Loucy (cell line): ENCODE measurements at regions not wholly inside any gene's neighbourhood (a gene's known extent, or its start where the extent isn't known, plus 50 kb on each side); places are given as distances from the start of the nearest gene placed in this dataset.

Experiments used
- EZH2phosphoT487 ChIP-seq: fragments of 200-600 bp; IDR thresholded peaks from 2 replicates; pipeline ENCODE4 v1.6.1; 2018; ENCODE audit warnings: antibody characterized with exemption, mild to moderate bottlenecking, moderate library complexity, borderline replicate concordance
- TF ChIP-seq, protein P1 (sequence below): fragments of 200-600 bp; sonication (generic); conservative IDR thresholded peaks from 2 replicates; pipeline ENCODE4 v1.5.1; 2014; ENCODE audit warnings: mild to moderate bottlenecking, antibody characterized with exemption, low read length

DNA sequence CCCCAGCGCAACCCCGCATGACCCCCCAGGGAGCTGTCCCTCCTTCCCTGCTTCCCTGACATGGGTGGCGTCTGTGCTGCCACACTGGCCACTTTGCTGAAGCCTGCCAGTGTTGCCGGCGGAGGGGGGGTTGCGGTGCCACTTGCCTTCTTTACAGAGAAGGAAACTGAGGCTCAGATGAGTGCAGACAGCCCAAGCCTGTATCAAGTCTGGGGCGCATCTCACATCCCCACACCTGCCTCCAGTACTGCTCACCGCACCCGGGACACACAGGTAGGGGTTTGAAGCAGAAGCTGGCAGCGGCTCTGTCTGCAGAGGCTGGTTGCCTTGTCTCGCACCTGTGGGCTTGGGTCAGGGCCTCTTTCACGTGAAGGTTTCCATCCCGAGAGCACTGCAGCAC lies 104.7 kb upstream of the RTL1 start:
- TF ChIP-seq, protein P1, sequence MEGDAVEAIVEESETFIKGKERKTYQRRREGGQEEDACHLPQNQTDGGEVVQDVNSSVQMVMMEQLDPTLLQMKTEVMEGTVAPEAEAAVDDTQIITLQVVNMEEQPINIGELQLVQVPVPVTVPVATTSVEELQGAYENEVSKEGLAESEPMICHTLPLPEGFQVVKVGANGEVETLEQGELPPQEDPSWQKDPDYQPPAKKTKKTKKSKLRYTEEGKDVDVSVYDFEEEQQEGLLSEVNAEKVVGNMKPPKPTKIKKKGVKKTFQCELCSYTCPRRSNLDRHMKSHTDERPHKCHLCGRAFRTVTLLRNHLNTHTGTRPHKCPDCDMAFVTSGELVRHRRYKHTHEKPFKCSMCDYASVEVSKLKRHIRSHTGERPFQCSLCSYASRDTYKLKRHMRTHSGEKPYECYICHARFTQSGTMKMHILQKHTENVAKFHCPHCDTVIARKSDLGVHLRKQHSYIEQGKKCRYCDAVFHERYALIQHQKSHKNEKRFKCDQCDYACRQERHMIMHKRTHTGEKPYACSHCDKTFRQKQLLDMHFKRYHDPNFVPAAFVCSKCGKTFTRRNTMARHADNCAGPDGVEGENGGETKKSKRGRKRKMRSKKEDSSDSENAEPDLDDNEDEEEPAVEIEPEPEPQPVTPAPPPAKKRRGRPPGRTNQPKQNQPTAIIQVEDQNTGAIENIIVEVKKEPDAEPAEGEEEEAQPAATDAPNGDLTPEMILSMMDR = no peak
- TF ChIP-seq EZH2phosphoT487 = no peak
